ENCODE measurements at regions not wholly inside any gene's neighbourhood (a gene's known extent, or its start where the extent isn't known, plus 50 kb on each side); places are given as distances from the start of the nearest gene placed in this dataset.

GRCh38 chr3:120506076-120506827, 55.5 kb upstream of the FSTL1 start:
- peaks cover 2% of the 10 kb centered on the region for H3K27me3 Mint-ChIP-seq (ENCODE audit: unreplicated experiment)
- H3K36me3 Mint-ChIP-seq (ENCODE audit: low read depth, unreplicated experiment), result peaks cover 7% of the 10 kb centered on the region
- no peak overlapping the region for H3K4me3 Mint-ChIP-seq (ENCODE audit: unreplicated experiment)
- no peak for TF ChIP-seq CTCF (IDR thresholded peaks at IDR 0.05; ENCODE audit: unreplicated experiment)
- DNase-seq (ENCODE audit: low spot score), result no peak
- peaks cover 8% of the 10 kb centered on the region for H3K9me3 Mint-ChIP-seq (ENCODE audit: unreplicated experiment)
- no peak overlapping the region for H3K27ac Mint-ChIP-seq (ENCODE audit: unreplicated experiment)
- H3K4me1 Mint-ChIP-seq (ENCODE audit: unreplicated experiment), result peaks cover 6% of the 10 kb centered on the region

- no peak for TF ChIP-seq CTCF (IDR thresholded peaks at IDR 0.05; ENCODE audit: unreplicated experiment)
- no peak for DNase-seq (ENCODE audit: low spot score)
- Mint-ChIP-seq H3K27ac (ENCODE audit: unreplicated experiment) (no peak overlapping the region), H3K27me3 (ENCODE audit: unreplicated experiment) (no peaks in the 10 kb centered on the region), H3K9me3 (ENCODE audit: unreplicated experiment) (peaks cover 6% of the 10 kb centered on the region), H3K4me1 (ENCODE audit: unreplicated experiment) (peaks cover 6% of the 10 kb centered on the region), H3K36me3 (ENCODE audit: low read depth, unreplicated experiment) (peaks cover 5% of the 10 kb centered on the region), H3K4me3 (ENCODE audit: unreplicated experiment) (no peak overlapping the region)
Observed at GRCh38 chr3:120503727-120504616, 53.2 kb upstream of the FSTL1 start.

GRCh38 chr3:120502116-120502515, 51.3 kb upstream of the FSTL1 start:
- peaks cover 4% of the 10 kb centered on the region for H3K4me1 Mint-ChIP-seq (ENCODE audit: unreplicated experiment)
- H3K27me3 Mint-ChIP-seq (ENCODE audit: unreplicated experiment), result no peaks in the 10 kb centered on the region
- no peaks in the 10 kb centered on the region for H3K36me3 Mint-ChIP-seq (ENCODE audit: low read depth, unreplicated experiment)
- peaks cover 3% of the 10 kb centered on the region for H3K9me3 Mint-ChIP-seq (ENCODE audit: unreplicated experiment)
- no peak for DNase-seq (ENCODE audit: low spot score)
- no peak for TF ChIP-seq CTCF (IDR thresholded peaks at IDR 0.05; ENCODE audit: unreplicated experiment)
- no peak overlapping the region for H3K27ac Mint-ChIP-seq (ENCODE audit: unreplicated experiment)
- no peak overlapping the region for H3K4me3 Mint-ChIP-seq (ENCODE audit: unreplicated experiment)

All from endothelial cell (in vitro differentiated cells).